Esophagus muscularis mucosa (tissue), 4 donors: ENCODE measurements at regions not wholly inside any gene's neighbourhood (a gene's known extent, or its start where the extent isn't known, plus 50 kb on each side); places are given as distances from the start of the nearest gene placed in this dataset.

Source experiments
- DNase-seq: peaks from one replicate; pipeline ENCODE4 v3.0.0-alpha.2; 2017; ENCODE audit errors: extremely low spot score
- H3K27ac ChIP-seq, 4 donors: fragments of 200-600 bp; sonication (generic); replicated peaks in 1 of 4; 1 replicate in 3 of 4; 2 replicates in 1 of 4; pipeline ENCODE4 v1.5.1; 2016 to 2019; ENCODE audit warnings: mild to moderate bottlenecking in 1 of 4
- H3K27me3 ChIP-seq, 4 donors: fragments of 200-600 bp; sonication (generic); one replicate each; pipeline versions ENCODE4 v1.5.1 to v1.6.0; 2016 to 2019
- H3K36me3 ChIP-seq, 4 donors: fragments of 200-600 bp; sonication (generic); one replicate each; pipeline ENCODE4 v1.5.1; 2016 to 2019
- H3K4me1 ChIP-seq, 4 donors: fragments of 200-600 bp; sonication (generic); one replicate each; pipeline ENCODE4 v1.5.1; 2016 to 2019
- H3K4me3 ChIP-seq, 4 donors: fragments of 200-600 bp; sonication (generic); 1 replicate in 2 of 4; 2 replicates in 2 of 4; pipeline ENCODE4 v1.5.1; 2016 to 2019; ENCODE audit warnings: mild to moderate bottlenecking in 4 of 4, moderate library complexity in 1 of 4
- H3K9me3 ChIP-seq, 4 donors: fragments of 200-600 bp; sonication (generic); 1 replicate in 3 of 4; 2 replicates in 1 of 4; pipeline ENCODE4 v1.5.1; 2016 to 2019
- EP300 ChIP-seq: sonication (generic); formaldehyde crosslinking; IDR thresholded peaks from one replicate; pipeline ENCODE4 v1.6.1; 2017; ENCODE audit warnings: antibody characterized with exemption
- POLR2A ChIP-seq: fragments of 450-650 bp; IDR thresholded peaks from one replicate; pipeline ENCODE4 v1.6.1; 2017; ENCODE audit warnings: antibody characterized with exemption, moderate library complexity, mild to moderate bottlenecking, low read depth
- POLR2AphosphoS5 ChIP-seq, 2 donors: sonication (generic); formaldehyde crosslinking; IDR thresholded peaks; one replicate each; pipeline ENCODE4 v1.6.1; 2017; ENCODE audit warnings: antibody characterized with exemption in 2 of 2
- WGBS: methylation state at CpG from one replicate; pipeline ENCODE4 v1.1.5; 2018; 5-methylcytosine and 5-hydroxymethylcytosine counted together
- intact Hi-C: fragments of 100-400 bp; cut with DNase I; formaldehyde crosslinking; loops from one replicate; pipeline ENCODE4 v1.15.1; 2023
- TF ChIP-seq, protein P1 (sequence below), 3 experiments: fragments of 200-600 bp in 2 of 3; fragments of 450-650 bp in 1 of 3; sonication (generic) in 2 of 3; IDR thresholded peaks; one replicate each; pipeline ENCODE4 v1.5.1; 2017 to 2019; ENCODE audit warnings: antibody characterized with exemption in 3 of 3, mild to moderate bottlenecking in 2 of 3, moderate library complexity in 1 of 3

DNA sequence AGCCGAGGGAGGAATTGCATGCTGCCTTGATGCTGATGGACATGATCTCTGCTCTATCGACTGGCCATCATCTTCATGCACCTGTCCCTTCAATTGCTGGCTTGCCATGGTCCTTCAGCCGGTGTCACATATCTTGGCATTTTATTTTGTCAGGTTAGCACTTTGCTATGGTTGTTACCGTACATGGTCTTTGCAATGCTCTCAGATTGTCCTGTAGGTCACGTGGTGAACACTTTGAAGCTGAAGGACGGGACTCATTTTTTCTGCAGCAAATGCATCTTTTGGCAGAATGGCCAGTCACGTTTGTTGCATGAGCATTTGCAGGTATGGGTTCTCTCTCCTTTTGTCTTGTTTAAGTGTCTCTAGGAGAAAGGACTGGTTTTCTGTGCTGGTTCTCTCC lies 326.8 kb upstream of the SHH start:
- Histone ChIP-seq H3K4me3 (no peak overlapping the region), H3K36me3 (no peaks in the 10 kb centered on the region), H3K4me1 (no peaks in the 10 kb centered on the region), H3K27me3 (peaks cover 0 to 32% (median 0%) of the 10 kb centered on the region in 4 donors), H3K9me3 (peaks cover 0 to 7% (median 0%) of the 10 kb centered on the region in 4 donors), H3K27ac (no peak overlapping the region)
- no peak for DNase-seq
- WGBS, result 85% methylated on average over 7 of the region's 7 CpGs
- intact Hi-C loops, result no loop called here
- no peak for TF ChIP-seq POLR2AphosphoS5 (IDR thresholded peaks at IDR 0.05)
- no peak for TF ChIP-seq POLR2A
- TF ChIP-seq EP300, result no peak
- TF ChIP-seq, protein P1, sequence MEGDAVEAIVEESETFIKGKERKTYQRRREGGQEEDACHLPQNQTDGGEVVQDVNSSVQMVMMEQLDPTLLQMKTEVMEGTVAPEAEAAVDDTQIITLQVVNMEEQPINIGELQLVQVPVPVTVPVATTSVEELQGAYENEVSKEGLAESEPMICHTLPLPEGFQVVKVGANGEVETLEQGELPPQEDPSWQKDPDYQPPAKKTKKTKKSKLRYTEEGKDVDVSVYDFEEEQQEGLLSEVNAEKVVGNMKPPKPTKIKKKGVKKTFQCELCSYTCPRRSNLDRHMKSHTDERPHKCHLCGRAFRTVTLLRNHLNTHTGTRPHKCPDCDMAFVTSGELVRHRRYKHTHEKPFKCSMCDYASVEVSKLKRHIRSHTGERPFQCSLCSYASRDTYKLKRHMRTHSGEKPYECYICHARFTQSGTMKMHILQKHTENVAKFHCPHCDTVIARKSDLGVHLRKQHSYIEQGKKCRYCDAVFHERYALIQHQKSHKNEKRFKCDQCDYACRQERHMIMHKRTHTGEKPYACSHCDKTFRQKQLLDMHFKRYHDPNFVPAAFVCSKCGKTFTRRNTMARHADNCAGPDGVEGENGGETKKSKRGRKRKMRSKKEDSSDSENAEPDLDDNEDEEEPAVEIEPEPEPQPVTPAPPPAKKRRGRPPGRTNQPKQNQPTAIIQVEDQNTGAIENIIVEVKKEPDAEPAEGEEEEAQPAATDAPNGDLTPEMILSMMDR (IDR thresholded peaks at IDR 0.05), result no peak

DNA sequence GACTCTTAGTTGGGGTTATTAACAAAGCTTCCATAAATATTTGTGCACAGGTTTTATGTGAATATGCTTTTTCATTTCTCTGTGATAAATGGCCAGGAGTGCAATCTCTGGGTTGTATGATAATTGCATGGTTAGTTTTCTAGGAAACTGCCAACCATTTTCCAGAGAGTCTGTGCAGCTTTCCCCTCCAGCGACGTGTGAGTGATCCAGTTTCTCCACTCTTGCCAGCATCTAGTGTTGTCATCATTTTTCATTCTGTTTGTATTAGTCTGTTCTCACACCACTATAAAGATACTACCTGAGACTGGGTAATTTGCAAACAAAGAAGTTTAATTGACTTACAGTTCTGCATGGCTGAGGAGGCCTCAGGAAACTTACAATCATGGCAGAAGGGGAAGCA lies 319.6 kb upstream of the SHH start:
- Histone ChIP-seq H3K27ac (no peak overlapping the region), H3K9me3 (peaks cover 0 to 5% (median 0%) of the 10 kb centered on the region in 4 donors), H3K27me3 (peaks cover 0 to 8% (median 0%) of the 10 kb centered on the region in 4 donors), H3K36me3 (no peaks in the 10 kb centered on the region), H3K4me1 (no peaks in the 10 kb centered on the region), H3K4me3 (no peak overlapping the region)
- DNase-seq, result no peak
- 78% methylated on average over 2 of the region's 2 CpGs for WGBS
- TF ChIP-seq, protein P1 (IDR thresholded peaks at IDR 0.05), result no peak
- TF ChIP-seq EP300 (no peak), POLR2AphosphoS5 (IDR thresholded peaks at IDR 0.05) (no peak), POLR2A (no peak)
- intact Hi-C loops, result no loop called here

DNA sequence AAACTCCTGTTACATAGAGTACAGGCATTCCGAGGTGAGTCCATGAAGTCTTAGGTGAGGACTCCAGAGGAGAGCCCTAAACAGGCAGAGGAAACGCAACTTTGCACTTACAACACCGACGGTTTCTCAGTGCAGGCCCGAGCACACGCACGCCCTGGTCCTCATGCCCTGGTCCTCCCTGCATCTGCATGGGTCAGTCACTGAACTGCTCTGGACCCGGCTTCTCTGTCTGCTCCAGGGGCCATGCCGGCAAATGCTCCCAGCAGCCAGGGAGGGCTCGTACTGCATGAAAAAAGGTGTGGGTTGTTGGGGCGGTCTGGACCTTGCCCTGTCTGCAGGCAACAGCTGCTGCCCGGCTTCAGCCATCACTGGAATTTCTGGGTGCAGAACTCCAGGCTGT lies 317.3 kb upstream of the SHH start:
- WGBS, result 96% methylated on average over 7 of the region's 12 CpGs
- no peaks in the 10 kb centered on the region for H3K4me1 ChIP-seq
- no peak overlapping the region for H3K4me3 ChIP-seq
- TF ChIP-seq POLR2A (no peak), POLR2AphosphoS5 (IDR thresholded peaks at IDR 0.05) (no peak), EP300 (no peak)
- TF ChIP-seq, protein P1 (IDR thresholded peaks at IDR 0.05), result no peak
- H3K9me3 ChIP-seq, result peaks cover 0 to 5% (median 0%) of the 10 kb centered on the region in 4 donors
- H3K36me3 ChIP-seq, result no peaks in the 10 kb centered on the region
- intact Hi-C loops, result no loop called here
- no peaks in the 10 kb centered on the region for H3K27me3 ChIP-seq
- no peak for DNase-seq
- no peak overlapping the region for H3K27ac ChIP-seq

DNA sequence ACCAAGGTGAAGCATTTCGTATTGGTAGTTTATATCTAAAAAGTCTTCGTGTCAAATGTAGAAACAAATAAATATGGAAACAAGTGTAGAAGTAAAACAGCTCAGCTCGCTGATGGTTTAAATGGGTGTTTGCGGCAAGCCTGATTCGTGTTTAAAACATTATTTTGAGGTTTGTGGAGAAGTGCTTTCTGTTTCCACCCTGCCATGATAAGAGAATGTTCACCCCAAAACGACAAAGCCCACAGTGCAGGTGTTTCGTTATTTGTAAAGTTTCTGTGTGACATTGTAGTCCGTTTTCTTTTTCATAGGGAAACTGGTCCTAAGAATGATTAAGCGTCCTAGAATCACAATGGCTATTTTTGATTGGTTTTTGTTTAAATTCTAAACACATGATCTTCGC lies 316.2 kb upstream of the SHH start:
- Histone ChIP-seq H3K27me3 (no peaks in the 10 kb centered on the region), H3K27ac (no peak overlapping the region), H3K36me3 (no peaks in the 10 kb centered on the region), H3K9me3 (peaks cover 0 to 4% (median 0%) of the 10 kb centered on the region in 4 donors), H3K4me3 (no peak overlapping the region), H3K4me1 (no peaks in the 10 kb centered on the region)
- 84% methylated on average over 10 of the region's 10 CpGs for WGBS
- no peak for TF ChIP-seq EP300
- TF ChIP-seq, protein P1 (IDR thresholded peaks at IDR 0.05), result no peak
- TF ChIP-seq POLR2AphosphoS5 (IDR thresholded peaks at IDR 0.05), result no peak
- no peak for TF ChIP-seq POLR2A
- DNase-seq, result no peak
- intact Hi-C loops, result no loop called here
